LNCAP (cell line): ENCODE measurements at regions not wholly inside any gene's neighbourhood (a gene's known extent, or its start where the extent isn't known, plus 50 kb on each side); places are given as distances from the start of the nearest gene placed in this dataset.

Experiments
- CTCF ChIP-seq: fragments of 450-650 bp; IDR thresholded peaks from 2 replicates; pipeline ENCODE4 v1.5.1; 2017; ENCODE audit warnings: mild to moderate bottlenecking

- TF ChIP-seq CTCF = no peak
Measured at GRCh38 chr12:104855599-104855998, 102.5 kb downstream of the SLC41A2 start.

GRCh38 chr12:104852896-104853295, 105.2 kb downstream of the SLC41A2 start:
- no peak for TF ChIP-seq CTCF

GRCh38 chr12:104852102-104852501, 106.0 kb downstream of the SLC41A2 start:
- TF ChIP-seq CTCF = no peak

GRCh38 chr12:104850781-104851180, 107.3 kb downstream of the SLC41A2 start:
- no peak for TF ChIP-seq CTCF

GRCh38 chr12:104846056-104846767, 111.9 kb downstream of the SLC41A2 start:
- no peak for TF ChIP-seq CTCF

GRCh38 chr12:104844123-104844522, 114.0 kb downstream of the SLC41A2 start:
- TF ChIP-seq CTCF = no peak

GRCh38 chr12:104840262-104840661, 117.8 kb downstream of the SLC41A2 start:
- TF ChIP-seq CTCF = no peak

GRCh38 chr12:104835317-104835716, 122.8 kb downstream of the SLC41A2 start:
- no peak for TF ChIP-seq CTCF
